ENCODE measurements at regions not wholly inside any gene's neighbourhood (a gene's known extent, or its start where the extent isn't known, plus 50 kb on each side); places are given as distances from the start of the nearest gene placed in this dataset.
"Not testable (repeated sequence)": the region's sequence is repeated elsewhere in the genome, so short reads cannot be mapped to it uniquely, and the experiment has no call there.

DNA sequence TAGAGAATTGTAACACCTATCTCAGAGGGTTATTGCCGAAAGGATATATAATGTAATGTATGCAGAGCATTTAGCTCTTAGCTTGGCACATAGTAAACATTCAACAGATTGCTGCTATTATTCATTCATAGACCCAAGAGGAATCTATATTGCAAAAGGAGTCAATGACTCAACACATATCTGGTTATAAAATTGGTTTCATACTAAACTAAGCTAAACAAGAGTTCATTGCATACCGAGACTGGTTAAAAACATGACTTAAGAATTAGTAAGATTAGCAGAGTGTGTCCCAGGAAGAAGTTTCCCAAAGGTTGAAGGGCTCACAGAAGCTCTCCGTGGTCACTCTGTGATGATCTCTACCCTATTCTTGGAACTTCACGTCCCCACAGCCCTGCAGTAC is 339.6 kb upstream of the CCNH start:
- no peak for DNase-seq (ENCODE audit: low read depth, low spot score)

DNA sequence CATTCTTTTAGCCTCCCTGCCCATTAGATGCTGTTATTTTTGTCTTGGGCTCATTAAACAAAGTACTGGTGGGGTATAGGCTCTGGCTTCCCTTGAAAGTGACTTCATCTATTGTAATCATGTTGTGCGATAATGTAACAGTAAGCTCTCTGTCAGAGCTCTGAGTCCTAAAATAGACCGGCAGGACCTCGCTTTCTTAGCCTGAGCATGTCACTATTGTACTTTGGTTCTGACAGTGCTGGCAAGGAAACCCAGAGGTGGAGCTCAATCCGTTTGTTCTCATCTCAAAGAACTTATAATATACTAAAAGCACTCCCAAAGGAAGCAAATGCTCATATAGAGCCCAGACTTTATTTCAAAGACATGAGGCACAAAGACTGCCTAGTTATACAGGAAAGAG is 339.1 kb upstream of the CCNH start:
- DNase-seq (ENCODE audit: low read depth, low spot score) = no peak

DNA sequence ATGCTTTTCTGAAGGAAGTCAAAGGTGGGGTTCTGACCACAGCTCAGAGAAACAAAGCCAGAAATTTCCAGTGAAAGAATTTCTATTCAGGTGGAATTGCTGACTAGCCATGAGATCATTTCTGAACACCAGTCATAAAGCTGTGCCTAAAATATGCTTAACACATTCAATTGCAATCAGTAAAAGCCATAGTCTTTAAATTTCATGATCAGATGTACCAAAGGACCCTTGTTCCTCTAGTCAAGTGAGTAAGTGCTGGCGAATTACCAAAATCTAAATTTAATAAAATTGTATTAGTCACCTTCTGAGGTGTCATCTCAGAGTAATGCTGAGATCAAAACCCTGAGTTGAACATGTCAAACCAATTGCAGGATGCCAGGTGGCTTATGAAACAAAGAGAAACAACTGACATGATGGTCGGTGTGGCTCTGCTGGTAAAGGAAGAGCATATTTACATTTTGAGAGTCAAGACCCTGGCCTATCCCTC is 334.2 kb upstream of the CCNH start:
- no peak for DNase-seq (ENCODE audit: low read depth, low spot score)

DNA sequence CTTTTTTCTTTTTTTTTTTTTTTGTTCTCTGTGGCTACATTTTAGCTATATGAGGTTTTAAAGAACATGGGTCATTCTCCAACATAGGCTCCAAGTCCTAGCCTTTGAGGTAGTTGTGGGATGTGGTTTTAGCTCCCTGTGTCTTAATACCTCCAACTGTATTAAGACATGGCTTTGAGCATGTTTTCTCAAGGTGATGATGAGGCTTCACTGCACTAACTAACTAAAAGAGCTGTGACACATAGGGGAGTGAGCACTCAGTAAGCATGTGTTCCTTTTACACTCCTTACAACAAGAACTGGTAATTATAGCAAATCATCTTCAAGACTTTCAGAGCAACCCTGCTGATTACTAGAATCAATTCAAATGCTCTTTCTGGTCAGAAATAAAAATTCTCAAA is 333.6 kb upstream of the CCNH start:
- no peak for DNase-seq (ENCODE audit: low read depth, low spot score)

DNA sequence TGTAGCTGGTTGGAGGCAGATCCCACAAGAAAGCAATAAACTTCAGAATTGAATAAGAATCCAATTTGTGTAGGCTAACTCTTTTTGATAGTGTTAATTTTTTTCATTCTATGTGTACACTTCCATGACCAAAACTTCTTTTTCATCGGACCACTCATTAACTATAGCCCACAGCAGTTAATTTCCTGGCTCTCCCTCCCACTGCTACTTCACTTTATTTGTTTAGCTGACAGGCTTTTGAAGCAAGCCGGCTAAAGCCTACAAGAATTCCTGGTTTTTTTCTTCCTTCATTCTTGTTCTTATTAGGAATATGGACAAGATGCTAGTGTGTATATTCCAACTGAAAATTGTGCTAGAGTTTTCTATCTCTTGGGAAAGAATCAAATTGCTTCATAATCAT is 329.2 kb upstream of the CCNH start:
- no peak for DNase-seq (ENCODE audit: low read depth, low spot score)

DNA sequence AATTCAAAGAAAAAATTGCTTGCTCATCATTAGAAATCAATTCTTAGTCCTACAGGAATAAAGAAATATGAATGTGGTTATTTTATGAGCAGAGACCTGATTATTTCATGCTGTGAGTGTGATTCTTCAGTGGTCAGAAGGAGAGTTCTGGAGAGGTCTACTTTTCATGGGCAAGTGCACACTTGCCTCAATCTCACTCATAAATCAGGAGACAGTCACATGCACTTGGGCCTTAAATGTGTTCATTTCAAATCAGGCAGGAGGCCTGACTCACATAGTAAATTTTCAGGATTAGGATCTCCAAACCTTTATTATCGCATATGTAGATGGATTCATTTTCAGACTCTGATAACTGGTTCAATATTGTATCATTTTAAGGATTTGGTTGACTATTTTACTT is 323.2 kb upstream of the CCNH start:
- DNase-seq (ENCODE audit: low read depth, low spot score) = no peak

DNA sequence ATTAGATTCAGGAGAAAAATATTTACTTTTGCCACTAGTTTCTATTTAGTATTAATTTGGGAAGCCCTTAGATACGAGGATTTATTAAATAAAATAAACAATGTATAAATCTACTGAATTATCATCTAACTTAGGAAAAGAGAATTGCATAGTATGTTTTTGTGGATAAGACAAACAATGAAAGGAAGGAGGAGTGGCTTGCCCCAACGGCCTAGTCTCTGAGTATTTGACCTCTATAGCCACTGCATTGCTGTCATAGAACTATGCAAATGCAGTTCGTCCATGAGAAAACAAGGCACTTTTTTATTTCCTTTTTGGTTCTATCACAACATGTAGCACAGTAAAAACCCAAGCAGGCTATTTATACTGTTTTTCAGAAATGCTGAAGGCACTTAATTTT is 321.2 kb upstream of the CCNH start:
- DNase-seq (ENCODE audit: low read depth, low spot score) = no peak

DNA sequence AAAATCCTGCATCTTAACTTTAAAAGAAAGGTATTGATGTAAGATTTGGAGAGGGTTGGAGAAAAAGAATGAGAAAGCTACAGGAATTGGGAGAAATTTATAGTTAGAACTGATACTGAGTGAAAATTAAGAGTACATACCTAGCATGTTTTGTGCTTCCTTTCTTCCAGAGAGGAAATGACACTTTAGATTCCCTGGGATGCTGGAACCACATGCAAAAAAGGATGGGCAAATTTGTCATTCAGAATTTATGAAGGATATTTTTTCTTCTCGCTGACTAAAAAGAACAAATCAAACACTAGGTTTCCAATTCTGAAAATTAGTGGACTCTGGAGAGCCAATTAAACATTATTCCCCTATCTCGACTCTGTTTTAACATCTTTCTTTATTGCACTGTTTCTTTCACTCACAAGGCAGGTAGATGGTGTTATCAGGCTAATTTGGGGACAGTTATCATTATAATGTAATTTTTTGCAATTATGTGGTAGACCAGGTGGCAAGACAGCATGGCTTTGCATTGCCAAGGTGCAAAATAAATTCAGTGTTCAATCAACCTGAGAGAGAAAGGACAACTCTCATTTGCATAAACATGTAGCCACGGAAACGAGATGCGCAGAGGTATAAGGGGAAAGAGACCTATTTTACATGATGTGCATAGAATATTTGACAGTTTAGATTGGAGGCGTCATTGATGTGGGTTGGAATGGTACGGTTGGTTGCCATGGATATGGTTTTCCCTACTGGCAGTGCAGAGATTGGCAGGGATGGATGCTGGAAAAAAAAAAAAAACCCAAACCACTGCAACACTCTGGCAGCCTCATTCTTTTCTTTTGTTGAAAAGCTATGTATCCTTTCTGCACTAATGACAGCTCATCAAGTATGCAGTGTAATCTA is 320.4 kb upstream of the CCNH start:
- no peak for DNase-seq (ENCODE audit: low read depth, low spot score)

DNA sequence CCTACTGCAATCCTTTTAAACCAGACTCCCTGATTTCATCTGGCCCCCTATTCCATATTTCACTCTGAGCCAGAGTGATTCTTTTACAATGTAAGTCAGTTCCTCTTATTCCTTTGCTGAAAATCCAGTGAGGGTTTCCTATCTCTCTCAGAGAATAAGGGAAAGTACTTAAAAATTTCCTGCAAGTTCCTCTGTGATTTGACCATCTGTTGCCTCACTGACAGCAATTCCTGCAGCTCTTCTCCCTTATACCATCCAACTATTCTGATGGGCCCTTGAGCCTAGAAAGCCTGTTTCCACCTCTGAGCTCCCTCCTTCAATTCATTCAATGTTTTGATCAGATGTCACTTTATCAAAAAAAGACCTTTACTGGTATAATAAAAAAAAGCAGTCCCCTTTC is 317.1 kb upstream of the CCNH start:
- no peak for DNase-seq (ENCODE audit: low read depth, low spot score)

DNA sequence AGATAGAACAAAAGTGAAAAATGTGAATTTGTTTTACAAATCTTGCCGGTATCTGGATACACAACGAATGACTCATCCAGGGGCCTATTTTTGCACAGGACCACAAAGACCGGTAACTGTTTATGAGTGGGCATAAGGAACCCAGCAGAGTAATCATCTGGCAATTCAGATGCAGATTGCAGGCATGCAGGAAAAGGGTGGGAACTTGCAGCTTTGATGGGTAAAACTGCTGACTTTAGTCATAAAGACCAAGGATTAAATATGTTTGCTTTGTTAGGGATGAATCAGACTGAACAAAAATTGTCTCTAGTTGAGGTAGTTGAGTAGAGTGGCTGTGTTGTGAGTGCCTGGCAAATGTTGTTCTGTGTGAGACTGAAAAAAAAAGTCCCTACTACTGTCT is 309.6 kb upstream of the CCNH start:
- DNase-seq (ENCODE audit: low read depth, low spot score) = no peak

DNA sequence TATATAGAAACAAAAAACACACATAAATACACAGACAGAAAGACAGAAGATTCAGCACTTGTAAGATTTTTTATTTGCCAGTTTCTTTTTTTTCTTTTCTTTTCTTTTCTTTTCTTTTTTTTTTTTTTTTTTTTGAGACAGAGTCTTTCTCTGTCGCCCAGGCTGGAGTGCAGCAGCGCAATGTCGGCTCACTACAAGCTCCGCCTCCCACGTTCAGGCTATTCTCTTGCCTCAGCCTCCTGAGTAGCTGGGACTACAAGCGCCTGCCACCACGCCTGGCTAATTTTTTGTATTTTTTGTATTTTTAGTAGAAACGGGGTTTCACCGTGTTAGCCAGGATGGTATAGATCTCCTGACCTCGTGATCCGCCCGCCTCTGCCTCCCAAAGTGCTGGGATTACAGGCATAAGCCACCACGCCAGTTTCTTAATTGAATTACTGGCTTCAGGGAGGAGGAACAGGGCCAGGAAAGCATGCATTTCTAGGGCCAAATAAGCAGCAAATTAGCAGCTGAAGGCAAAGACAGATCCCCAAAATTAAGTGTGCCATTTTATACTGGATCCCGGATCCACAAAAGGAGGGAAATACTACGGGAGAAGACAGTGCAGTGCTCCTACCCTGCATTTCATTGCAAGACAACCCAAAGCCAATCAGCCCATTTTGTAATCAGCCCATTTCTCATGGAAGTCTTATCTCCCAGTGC is 305.6 kb upstream of the CCNH start:
- DNase-seq (ENCODE audit: low read depth, low spot score) = not testable (repeated sequence)

DNA sequence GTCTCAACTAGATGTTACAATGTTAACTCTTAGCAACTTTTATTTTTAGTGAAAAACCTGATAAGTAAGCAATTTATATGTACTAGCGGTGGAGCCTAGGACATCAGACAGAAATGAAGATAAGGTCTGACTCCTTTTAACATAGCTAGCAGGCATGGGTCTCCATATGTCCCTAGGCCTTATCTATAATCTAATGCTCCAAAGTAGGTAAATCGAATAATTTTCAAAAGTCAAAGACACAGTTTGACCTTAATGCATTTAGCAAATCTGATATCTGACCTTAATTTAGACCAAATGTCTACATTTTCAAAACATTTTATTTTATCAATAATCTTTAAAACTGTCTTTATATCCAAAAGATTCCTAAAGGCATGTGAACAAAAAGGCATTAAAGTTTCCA is 305.0 kb upstream of the CCNH start:
- no peak for DNase-seq (ENCODE audit: low read depth, low spot score)

DNA sequence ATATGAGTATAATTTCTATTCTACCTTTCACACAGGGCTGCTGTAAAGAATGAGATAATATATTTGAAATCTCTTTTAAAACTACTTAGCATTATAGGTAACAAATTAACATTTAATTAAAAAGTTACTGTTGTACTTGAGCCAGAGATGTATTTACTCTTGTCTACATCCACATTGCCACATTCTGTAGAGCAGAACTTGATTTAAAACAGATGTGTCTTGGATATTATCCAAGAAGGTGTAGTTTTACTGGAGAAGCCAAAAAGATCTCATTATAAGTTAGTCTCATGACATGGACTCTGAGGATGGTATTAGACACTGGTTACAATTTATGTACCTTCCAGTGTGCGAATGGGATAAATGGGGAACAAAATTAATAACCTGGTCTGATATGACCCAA is 293.1 kb upstream of the CCNH start:
- DNase-seq (ENCODE audit: low read depth, low spot score) = no peak

DNA sequence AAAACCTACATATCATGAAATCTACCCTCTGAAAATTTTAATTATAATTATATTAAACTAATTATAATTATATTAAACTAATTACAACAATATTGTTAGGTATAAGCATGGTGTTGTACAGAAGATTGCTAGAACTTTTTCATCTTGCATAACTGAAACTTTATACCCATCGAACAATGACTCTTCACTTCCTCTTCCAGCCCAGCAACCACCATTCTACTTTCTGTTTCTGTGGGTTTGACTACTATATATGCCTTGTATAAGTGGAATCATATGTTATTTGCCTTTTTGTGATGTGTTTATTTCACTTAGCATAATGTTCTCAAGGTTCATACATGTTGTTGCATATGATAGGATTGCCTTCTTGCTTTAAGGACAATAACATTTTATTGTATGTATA is 274.2 kb upstream of the CCNH start:
- no peak for DNase-seq (ENCODE audit: low read depth, low spot score)

DNA sequence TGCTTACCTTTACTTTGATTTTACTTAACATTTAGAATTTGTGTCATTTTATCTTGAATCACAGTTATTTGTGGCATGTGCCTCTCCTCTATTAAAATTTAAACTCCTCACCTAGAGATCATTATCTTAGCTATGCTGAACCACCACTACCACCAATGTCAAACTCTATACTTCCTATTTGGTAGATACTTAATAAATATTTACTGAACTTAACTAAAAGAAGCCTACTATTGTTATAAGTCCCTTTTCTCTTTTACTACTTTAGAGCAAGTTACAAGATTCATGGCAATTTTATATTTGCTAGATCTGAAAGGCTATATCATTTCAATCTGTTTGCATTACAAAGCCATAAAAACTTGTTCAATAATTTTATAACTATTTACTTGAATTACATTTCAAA is 273.3 kb upstream of the CCNH start:
- DNase-seq (ENCODE audit: low read depth, low spot score) = no peak

DNA sequence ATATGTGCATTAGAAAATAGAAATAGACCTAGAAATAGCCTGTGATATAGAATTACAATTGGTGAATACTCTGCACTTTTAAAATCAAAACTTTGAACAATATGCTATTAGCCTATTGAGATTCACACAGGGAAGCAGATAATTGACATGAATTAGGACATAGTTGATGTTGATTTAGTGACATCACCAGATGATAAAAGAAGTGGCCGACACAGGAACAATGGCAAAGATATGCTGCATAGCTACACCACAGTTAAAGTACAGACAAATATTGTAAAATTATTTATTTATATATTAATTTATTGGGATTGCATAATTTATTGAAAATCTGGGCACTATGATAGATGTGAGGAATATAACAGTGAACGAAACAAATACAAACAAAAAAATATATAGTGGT is 261.5 kb upstream of the CCNH start:
- DNase-seq (ENCODE audit: low read depth, low spot score) = no peak

DNA sequence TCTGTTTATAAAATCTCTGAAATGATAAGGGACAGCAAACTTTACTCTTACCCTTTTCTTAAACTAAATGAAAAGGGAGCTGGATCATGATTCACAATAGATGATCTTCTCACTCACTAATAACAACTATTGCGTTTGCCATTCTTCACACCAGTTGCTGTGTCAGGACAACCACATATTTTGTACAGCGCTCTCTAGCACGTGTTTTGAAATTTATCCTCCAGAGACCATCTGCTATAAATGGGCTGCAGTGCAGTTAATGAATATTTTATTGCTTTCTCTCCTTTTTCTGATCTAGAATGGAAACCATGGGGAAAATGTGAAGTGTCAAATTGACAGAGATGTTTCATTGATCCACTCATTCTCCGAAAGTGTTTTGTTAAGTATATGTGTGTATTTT is 258.4 kb upstream of the CCNH start:
- no peak for DNase-seq (ENCODE audit: low read depth, low spot score)

DNA sequence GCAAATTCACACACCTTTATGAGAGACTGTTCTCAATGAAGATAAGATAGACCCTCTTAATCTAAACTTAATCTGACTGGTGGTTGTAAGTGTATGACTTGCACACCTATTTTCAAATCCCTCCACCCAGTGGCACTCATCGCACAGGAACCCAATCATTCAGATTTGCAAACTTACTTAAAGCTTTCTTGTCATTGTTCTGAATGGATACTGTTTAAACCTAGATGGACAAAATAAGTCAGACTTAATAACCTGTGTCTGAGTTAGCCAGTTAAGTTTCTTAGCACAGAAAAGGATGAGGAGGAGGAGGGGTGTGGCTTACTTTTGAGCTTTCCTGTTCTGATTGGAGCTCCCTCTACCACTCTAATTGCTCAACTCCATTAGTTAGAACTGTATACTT is 252.4 kb upstream of the CCNH start:
- DNase-seq (ENCODE audit: low read depth, low spot score) = no peak

DNA sequence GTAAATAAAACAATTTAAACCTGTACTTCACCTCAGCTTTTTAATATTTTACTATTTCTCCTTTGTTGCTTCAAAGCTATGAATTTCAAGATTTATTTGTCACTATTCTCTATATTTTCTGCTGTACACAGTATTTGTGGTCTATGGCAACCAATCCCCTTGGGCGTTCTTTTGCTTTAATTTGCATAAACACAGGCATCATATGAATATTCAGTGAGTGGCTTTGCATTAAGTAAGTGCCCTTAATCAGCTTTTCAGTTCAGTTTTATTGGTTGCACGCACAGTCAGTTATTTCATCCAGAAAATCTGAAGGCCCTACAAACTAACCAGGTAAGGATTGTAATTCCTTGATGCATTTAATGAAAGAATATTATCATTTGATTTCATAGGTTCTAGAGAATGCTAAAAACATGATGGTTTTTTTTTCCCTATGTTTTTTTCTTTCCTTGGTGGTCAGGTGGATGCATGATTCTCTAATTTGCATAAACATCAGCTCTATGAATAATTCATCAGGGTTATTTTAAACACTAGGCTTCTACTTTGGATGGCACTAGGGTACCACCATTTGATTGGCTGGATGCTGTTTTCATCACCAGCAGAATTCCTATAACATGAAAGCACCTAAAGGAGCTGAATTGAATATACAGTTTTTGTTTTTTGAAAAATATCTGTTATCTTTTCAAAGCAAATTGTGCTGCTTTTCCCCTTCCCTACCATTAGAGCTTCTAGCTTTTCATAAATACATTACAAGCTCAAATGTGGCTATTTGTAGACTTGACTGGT is 249.2 kb upstream of the CCNH start:
- DNase-seq (ENCODE audit: low read depth, low spot score) = no peak

DNA sequence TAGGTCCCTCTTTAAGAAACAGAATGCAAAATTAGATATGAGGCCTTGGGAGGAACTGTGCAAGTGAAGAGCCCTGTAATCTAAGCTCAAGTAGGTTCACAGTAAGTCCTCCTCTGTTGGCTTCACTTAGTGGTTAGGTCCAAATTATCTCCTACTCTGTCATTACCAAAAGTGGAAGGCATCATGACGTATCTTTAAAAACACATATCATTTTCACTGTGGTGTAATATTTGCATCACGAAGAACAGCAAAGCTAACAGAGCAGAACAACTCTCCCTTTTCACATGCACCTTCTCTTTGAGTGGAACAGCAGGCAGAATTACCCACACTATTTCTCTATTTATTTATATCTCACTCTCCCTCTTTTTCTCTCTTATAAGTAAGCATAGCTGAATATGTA is 240.5 kb upstream of the CCNH start:
- no peak for DNase-seq (ENCODE audit: low read depth, low spot score)

DNA sequence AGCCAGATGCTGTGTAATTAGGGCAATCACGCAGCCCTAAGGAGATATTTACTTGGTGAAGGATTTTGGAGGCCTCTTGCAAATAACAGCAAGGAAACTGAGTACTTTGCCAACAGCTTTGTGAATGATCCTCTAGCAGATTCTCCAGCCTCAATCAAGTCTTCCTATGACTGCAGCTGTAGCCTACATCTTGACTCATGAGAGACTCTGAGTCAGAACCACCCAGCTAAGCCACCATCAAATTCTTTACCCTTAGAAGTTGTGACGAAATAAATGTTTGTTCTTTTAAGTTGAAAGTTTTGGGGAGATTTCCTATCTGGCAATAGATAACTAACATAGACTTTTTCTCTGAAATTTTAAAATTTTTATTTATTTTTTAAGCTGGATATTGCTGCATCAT is 237.6 kb upstream of the CCNH start:
- DNase-seq (ENCODE audit: low read depth, low spot score) = no peak

DNA sequence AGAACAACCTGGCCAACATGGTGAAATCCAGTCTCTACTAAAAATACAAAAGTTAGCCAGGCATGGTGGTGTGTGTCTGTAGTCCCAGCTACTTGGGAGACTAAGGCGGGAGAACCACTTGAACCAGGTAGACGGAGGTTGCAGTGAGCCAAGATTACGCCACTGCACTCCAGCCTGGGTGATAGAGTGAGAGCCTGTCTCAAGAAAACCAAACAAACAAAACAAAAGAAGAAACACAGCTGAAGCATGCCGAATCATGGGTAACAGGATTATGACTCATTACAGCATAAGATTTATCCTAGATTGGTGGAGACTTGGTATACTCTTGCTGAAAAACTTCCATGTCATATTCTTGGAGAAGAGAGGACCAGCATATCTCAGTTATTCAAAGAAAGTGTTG is 236.7 kb upstream of the CCNH start:
- no peak for DNase-seq (ENCODE audit: low read depth, low spot score)

Data from iPS DF 19.7 (cell line).